ENCODE measurements at regions not wholly inside any gene's neighbourhood (a gene's known extent, or its start where the extent isn't known, plus 50 kb on each side); places are given as distances from the start of the nearest gene placed in this dataset.
A peak's percentile ranks its signal among the peaks of the same experiment; 100 is the strongest.

GRCh38 chr6:27684264-27685211 lies 211.6 kb upstream of the ZNF184 start:
- intact Hi-C loops (cut with DNase I; ENCODE audit: low total_unique reads) = no loop called here
- Histone ChIP-seq H3K4me3 (no peak overlapping the region), H3K27me3 (peaks cover 0 to 32% of the 10 kb centered on the region in 2 donors), H3K27ac (no peak overlapping the region), H3K9me3 (no peaks in the 10 kb centered on the region), H3K36me3 (no peaks in the 10 kb centered on the region), H3K4me1 (no peaks in the 10 kb centered on the region)
- no peak for DNase-seq
- TF ChIP-seq POLR2A (IDR thresholded peaks at IDR 0.05) (no peak), CTCF (IDR thresholded peaks at IDR 0.05) (no peak)

- intact Hi-C loops (cut with DNase I; ENCODE audit: low total_unique reads) = no loop called here
- DNase-seq = no peak
- Histone ChIP-seq H3K9me3 (no peaks in the 10 kb centered on the region), H3K4me3 (peak overlapping the region in 1 of 2 donors; percentile 20), H3K36me3 (no peaks in the 10 kb centered on the region), H3K4me1 (no peaks in the 10 kb centered on the region), H3K27me3 (peaks cover 0 to 45% of the 10 kb centered on the region in 2 donors), H3K27ac (no peak overlapping the region)
- TF ChIP-seq CTCF (IDR thresholded peaks at IDR 0.05) (no peak), POLR2A (IDR thresholded peaks at IDR 0.05) (no peak)
Measured at GRCh38 chr6:27679964-27680694, 207.2 kb upstream of the ZNF184 start.

GRCh38 chr6:27679308-27679963 lies 206.5 kb upstream of the ZNF184 start:
- peak overlapping the region in 1 of 2 donors; percentile 20 for H3K4me3 ChIP-seq
- no peak overlapping the region for H3K27ac ChIP-seq
- TF ChIP-seq POLR2A (IDR thresholded peaks at IDR 0.05) (no peak), CTCF (IDR thresholded peaks at IDR 0.05) (no peak)
- no peaks in the 10 kb centered on the region for H3K4me1 ChIP-seq
- H3K9me3 ChIP-seq = no peaks in the 10 kb centered on the region
- H3K36me3 ChIP-seq = no peaks in the 10 kb centered on the region
- no peak for DNase-seq
- peaks cover 0 to 45% of the 10 kb centered on the region in 2 donors for H3K27me3 ChIP-seq
- intact Hi-C loops (cut with DNase I; ENCODE audit: low total_unique reads) = no loop called here

- Histone ChIP-seq H3K9me3 (no peaks in the 10 kb centered on the region), H3K27ac (no peak overlapping the region), H3K4me3 (no peak overlapping the region), H3K36me3 (no peaks in the 10 kb centered on the region), H3K4me1 (no peaks in the 10 kb centered on the region), H3K27me3 (peaks cover 0 to 48% of the 10 kb centered on the region in 2 donors)
- no peak for DNase-seq
- TF ChIP-seq CTCF (IDR thresholded peaks at IDR 0.05) (no peak), POLR2A (IDR thresholded peaks at IDR 0.05) (no peak)
- intact Hi-C loops (cut with DNase I; ENCODE audit: low total_unique reads) = no loop called here
Measured at GRCh38 chr6:27678469-27678868, 205.6 kb upstream of the ZNF184 start.

All from uterus (tissue), 3 donors.